ENCODE measurements at regions not wholly inside any gene's neighbourhood (a gene's known extent, or its start where the extent isn't known, plus 50 kb on each side); places are given as distances from the start of the nearest gene placed in this dataset.

DNA sequence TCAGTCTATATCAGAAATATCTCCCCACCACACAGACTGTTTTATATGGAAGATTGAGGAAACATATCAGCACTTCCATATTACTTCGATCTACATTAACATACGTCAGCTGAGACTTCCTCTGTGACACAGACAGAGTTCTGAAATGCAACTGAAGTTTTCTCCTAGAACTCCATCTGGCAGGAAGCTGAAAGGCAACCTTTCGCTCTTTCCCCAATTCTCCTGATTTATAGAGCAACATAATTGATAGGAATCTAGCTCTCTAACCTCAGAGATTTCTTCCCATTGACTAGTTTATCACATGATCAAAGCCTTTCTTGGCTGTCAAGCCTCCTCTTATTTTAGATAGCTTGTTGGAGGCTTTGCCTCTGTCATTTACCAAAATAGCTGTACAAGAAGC is 806.7 kb upstream of the CHAC2 start:
- no peak for TF ChIP-seq CTCF (conservative IDR thresholded peaks at IDR 0.05; ENCODE audit: low read depth, low read length)
- no peak for TF ChIP-seq EZH2 (IDR thresholded peaks at IDR 0.05; ENCODE audit: borderline replicate concordance, low read depth, low read length, poor library complexity, severe bottlenecking)
